ENCODE measurements at regions not wholly inside any gene's neighbourhood (a gene's known extent, or its start where the extent isn't known, plus 50 kb on each side); places are given as distances from the start of the nearest gene placed in this dataset.

DNA sequence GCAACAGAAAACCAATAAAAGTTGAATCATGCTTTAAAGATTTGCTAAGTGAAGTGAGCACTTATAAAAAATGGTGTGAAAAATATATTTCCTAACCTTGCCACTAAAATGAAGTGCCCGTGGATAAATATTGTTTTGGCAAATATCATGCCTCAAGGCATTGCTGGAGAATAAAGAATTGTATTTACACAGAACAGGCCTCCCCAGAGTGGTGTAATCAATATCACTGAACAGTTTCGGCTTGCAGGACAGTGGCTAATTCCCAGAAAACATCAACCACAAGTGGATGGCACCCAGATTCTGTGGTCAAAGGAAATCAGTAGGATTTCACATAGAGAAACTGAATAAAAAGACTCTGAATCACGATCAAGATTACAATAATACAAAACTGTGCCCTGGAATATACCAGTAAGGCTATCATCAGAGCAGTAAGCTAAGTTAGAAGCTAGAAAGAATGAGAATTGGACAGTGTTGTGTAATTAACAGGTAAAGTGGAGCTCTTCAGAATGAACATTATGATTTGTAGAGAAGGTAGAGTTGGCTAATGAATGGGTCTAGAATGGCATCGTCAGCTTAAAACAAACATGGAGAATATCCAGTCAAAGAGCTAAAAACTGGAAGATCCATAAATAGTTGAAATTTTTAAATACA is 1026.9 kb upstream of the ADGRB3 start:
- no peak for TF ChIP-seq SP2 (IDR thresholded peaks at IDR 0.05; ENCODE audit: low read length)
- TF ChIP-seq GABPA (IDR thresholded peaks at IDR 0.05; ENCODE audit: borderline replicate concordance, insufficient read depth, low read length): no peak
- no peak for TF ChIP-seq HDAC6 (IDR thresholded peaks at IDR 0.05; ENCODE audit: low read depth, low read length)
- TF ChIP-seq TCF12 (IDR thresholded peaks at IDR 0.05; ENCODE audit: low read depth, low read length): no peak
- no peak for TF ChIP-seq SIN3A (conservative IDR thresholded peaks at IDR 0.05 in 1 of 2, IDR thresholded peaks at IDR 0.05 in 1 of 2; ENCODE audit: low read depth in 1 of 2, low read length in 2 of 2)
- no peak for TF ChIP-seq RBBP5 (IDR thresholded peaks at IDR 0.05; ENCODE audit: borderline replicate concordance, low read depth, low read length)
- no peak for TF ChIP-seq MAFK (IDR thresholded peaks at IDR 0.05; ENCODE audit: low read depth, low read length)
- no peak for TF ChIP-seq GTF2F1 (IDR thresholded peaks at IDR 0.05; ENCODE audit: borderline replicate concordance, low read depth, low read length)
- H3K79me1 ChIP-seq (ENCODE audit: low read depth, low read length): no peaks in the 10 kb centered on the region
- no peak overlapping the region for H3K27ac ChIP-seq (ENCODE audit: low read depth, low read length)
- ChIA-PET POLR2A (ENCODE audit: partially characterized antibody) (no interaction called here), CTCF (ENCODE audit: partially characterized antibody) (no interaction called here)
- H3K56ac ChIP-seq (replicated peaks; ENCODE audit: insufficient read length, low read depth, low read length): no peak overlapping the region
- H4K91ac ChIP-seq (replicated peaks; ENCODE audit: insufficient read length, low read length): no peak overlapping the region
- no peak overlapping the region for H3K4me2 ChIP-seq (ENCODE audit: insufficient read depth in 1 of 2, low read depth in 2 of 2, low read length in 2 of 2)
- H2AK5ac ChIP-seq (ENCODE audit: low read depth, low read length): no peak overlapping the region
- DNase-seq (ENCODE audit: low read depth in 1 of 2, low spot score in 2 of 2): no peak
- no peak overlapping the region for H4K8ac ChIP-seq (ENCODE audit: extremely low read depth, insufficient read depth, low read length)
- H3K9ac ChIP-seq (replicated peaks in 1 of 4; ENCODE audit: extremely low read depth in 1 of 4, low read depth in 3 of 4, low read length in 3 of 4): no peak overlapping the region
- no peak overlapping the region for H2BK15ac ChIP-seq (ENCODE audit: low read length)
- no peaks in the 10 kb centered on the region for H3K27me3 ChIP-seq (replicated peaks in 1 of 4; ENCODE audit: control insufficient read depth in 3 of 4, extremely low read depth in 1 of 4, insufficient read depth in 3 of 4, low read length in 3 of 4)
- H4K5ac ChIP-seq (ENCODE audit: insufficient read length, low read depth, low read length): no peak overlapping the region
- H3K9me3 ChIP-seq (ENCODE audit: insufficient read depth in 2 of 2, low read depth in 1 of 2, low read length in 1 of 2): no peaks in the 10 kb centered on the region; a peak in 1 of 4 replicates
- H4K20me1 ChIP-seq (replicated peaks in 1 of 2; ENCODE audit: control insufficient read depth in 1 of 2, insufficient read depth in 2 of 2, low read length in 2 of 2): no peaks in the 10 kb centered on the region
- H3K23ac ChIP-seq (ENCODE audit: insufficient read length): no peak overlapping the region
- no peaks in the 10 kb centered on the region for H3K79me2 ChIP-seq (ENCODE audit: control insufficient read depth in 1 of 2, insufficient read depth in 2 of 2, low read length in 2 of 2)
- no peak overlapping the region for H2AFZ ChIP-seq (ENCODE audit: low read length)
- H3K18ac ChIP-seq (ENCODE audit: extremely low read depth, low read length): no peak overlapping the region
- H3K4ac ChIP-seq (replicated peaks; ENCODE audit: insufficient read length, low read depth, low read length): no peak overlapping the region
- H2BK120ac ChIP-seq (replicated peaks; ENCODE audit: low read depth, low read length): no peak overlapping the region
- H2BK5ac ChIP-seq (ENCODE audit: low read depth, low read length): no peak overlapping the region
- no peak overlapping the region for H2BK20ac ChIP-seq (ENCODE audit: low read length)
- no peaks in the 10 kb centered on the region for H3K4me1 ChIP-seq (replicated peaks in 1 of 4; ENCODE audit: control insufficient read depth in 3 of 4, insufficient read depth in 4 of 4, low read length in 3 of 4)
- no peak for FAIRE-seq
- H2BK12ac ChIP-seq (ENCODE audit: low read depth, low read length): no peak overlapping the region
- H3K36me3 ChIP-seq (ENCODE audit: control insufficient read depth in 2 of 4, insufficient read depth in 4 of 4, low read length in 3 of 4): no peaks in the 10 kb centered on the region
- WGBS, 2 experiments (ENCODE audit: extremely low coverage in 1 of 2, insufficient coverage in 1 of 2, insufficient read length in 1 of 2, insufficient replicate concordance in 2 of 2, low coverage in 1 of 2, low lambda C conversion rate in 2 of 2, missing lambda C conversion rate in 1 of 2): 84% methylated on average over 4 of the region's 4 CpGs; no CpG with 5 or more reads in 1 of the 2 experiments
- H3K23me2 ChIP-seq (ENCODE audit: low read depth, low read length): no peaks in the 10 kb centered on the region
- H3K14ac ChIP-seq (ENCODE audit: insufficient read length): no peak overlapping the region
- no peak overlapping the region for H3K4me3 ChIP-seq (ENCODE audit: extremely low read depth in 1 of 4, insufficient read depth in 2 of 4, low read depth in 3 of 4, low read length in 4 of 4)

Data from H1 (cell line).